HL-60/S4 treated with phorbol 12-myristate 13-acetate at 8.2 ng/mL for 4 days and 3 days (cell line): ENCODE measurements at regions not wholly inside any gene's neighbourhood (a gene's known extent, or its start where the extent isn't known, plus 50 kb on each side); places are given as distances from the start of the nearest gene placed in this dataset.

Experiments
- in situ Hi-C: fragments of 300-500 bp; cut with MboI; formaldehyde crosslinking; loops from 2 replicates; pipeline ENCODE4 v1.15.0; 2022; ENCODE audit warnings: low sequenced_read_pairs

DNA sequence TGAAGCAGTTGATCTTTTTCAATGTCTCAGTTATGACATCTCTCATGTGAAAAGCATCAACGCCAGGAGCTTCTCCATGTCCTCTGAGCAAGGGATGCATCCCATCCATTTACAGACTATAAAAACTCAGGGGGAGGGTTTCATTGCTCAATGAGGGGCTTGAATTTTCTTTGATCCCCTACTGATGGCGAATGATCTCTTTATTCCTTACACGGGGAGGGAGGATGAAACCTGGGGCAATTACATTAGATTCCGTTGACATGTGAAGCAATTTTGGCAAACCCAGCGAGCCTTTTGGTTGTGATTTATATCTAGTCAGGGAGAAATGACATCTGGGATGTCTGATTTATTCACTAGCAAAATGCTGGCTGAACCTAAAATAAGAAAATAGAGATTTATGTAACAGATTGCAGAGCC, 268.9 kb downstream of the HIVEP2 start:
- in situ Hi-C loops, result no loop called here

DNA sequence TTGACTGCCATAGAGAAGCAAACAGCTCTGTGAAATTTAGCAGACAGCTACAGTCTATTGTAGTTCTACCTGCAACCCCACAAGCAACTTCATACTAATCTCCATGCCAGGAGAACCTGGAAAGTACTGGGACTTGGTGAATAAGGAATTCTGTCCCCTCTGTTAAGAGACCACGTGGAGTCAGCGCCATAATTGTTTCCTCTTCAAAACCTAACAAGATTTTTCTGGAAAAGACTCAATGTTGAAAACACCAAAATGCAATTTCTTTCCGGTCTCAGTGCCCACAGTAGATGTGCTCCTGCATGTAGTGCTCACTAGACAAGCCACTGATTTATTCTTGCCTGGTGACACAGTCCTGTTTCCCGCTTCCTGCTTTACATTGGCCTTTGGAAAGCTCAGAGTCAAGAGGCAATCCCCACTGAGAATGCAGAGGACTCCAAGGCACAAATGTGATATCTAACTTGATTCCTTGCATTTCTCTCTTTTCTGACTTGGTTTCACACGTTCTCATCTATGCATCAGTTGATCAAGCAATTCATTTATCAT, 268.3 kb downstream of the HIVEP2 start:
- in situ Hi-C loops, result no loop called here

DNA sequence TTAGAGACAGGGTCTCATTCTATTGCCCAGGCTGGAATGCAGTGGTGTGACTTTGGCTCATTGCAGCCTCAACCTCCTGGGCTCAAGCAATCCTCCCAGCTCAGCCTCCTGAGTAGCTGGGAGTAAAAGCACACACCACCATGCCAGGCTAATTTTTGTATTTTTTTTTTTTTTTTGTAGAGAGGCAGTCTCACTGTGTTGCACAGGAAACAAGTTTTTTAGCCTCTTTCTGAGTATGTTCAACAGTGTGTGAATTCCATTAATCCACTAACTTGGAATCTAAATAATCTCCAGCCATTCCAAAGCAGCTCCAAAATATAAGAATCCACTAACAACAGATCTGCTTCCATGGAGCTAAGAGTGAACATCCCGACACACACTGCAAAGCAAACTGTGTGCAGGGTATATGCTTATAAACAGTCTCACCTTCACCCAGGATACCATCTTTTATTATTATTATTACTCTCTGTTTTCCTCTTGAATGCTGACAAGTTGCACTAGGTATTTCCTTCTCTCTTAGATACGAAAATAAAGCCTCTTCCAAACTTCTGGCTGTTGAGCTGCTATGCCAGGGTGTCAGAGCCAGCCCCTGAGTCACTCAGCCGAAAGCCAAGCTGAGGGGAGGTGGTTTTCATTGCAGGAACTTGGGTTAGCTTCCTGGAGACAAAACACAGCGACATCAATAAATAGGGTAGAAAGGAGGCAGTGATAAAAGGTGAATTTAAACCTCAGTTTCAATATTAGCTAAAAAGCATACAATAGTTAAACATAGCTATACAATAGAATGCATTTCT, 264.9 kb downstream of the HIVEP2 start:
- in situ Hi-C loops, result loop anchor here (10.0 kb wide), 1 partner anchor 735 kb away; no protein-coding TSS in a partner anchor

DNA sequence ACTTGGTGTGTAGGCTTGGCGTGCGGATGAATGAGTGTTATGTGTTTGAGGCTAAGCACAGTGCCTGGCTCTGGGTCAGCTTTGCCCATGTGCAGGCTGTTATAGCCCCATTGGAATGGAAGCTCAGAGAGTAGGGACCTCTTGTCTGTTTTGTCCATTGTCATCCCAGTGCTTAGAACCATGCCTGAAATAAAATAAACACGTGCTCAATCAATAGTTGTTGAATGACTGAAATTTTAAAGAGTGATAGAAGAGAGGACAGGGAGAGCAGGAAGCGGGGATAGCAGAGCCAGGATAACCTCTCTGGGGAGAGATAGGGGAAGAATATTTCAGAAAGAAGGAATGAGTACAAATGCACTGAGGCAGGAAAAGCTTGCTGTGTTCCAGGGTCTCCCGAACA, 263.9 kb downstream of the HIVEP2 start:
- in situ Hi-C loops, result loop anchor here (10.0 kb wide), 1 partner anchor 734 kb away; no protein-coding TSS in a partner anchor

DNA sequence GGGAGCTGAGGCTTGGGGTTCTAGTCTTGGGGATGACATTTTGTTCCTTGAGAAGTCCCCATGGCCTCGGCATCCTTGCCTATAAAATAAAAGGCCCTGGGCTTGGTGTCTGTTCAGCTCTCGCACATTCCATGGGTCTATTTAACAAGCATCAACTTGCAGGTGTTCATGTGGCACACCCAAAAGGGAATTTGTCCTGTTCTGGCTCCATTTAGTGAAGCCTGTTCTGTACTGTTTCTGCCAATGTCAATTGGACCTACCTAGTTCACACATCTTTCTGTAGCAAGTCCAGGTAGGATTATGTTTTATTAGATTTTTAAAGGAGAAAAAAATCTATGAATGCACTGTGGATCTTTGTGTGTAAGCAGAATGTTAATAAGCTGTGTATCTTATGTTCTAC, 262.0 kb downstream of the HIVEP2 start:
- in situ Hi-C loops, result loop anchor here (10.0 kb wide), 1 partner anchor 732 kb away; no protein-coding TSS in a partner anchor

DNA sequence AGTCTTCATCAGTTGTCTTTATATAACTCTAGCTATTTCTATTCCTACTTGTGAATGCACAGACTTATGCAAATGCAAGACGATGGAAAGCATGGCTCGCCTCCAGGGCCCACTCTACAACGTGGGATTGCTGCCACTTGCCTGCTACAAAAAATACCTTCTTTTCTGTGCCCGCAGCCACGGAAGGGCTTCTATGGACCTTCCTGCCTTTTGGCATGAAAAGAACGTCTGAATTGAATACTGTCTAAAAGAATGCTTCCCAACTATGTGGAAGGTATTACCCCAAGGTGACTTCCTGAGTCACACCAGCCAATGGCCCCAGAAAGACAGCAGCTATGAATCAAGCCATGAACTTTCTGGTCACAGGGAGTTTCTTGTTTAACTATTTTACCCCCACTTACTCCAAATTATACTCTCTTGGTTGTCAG, 261.2 kb downstream of the HIVEP2 start:
- in situ Hi-C loops, result loop anchor here (10.0 kb wide), 1 partner anchor 731 kb away; no protein-coding TSS in a partner anchor

DNA sequence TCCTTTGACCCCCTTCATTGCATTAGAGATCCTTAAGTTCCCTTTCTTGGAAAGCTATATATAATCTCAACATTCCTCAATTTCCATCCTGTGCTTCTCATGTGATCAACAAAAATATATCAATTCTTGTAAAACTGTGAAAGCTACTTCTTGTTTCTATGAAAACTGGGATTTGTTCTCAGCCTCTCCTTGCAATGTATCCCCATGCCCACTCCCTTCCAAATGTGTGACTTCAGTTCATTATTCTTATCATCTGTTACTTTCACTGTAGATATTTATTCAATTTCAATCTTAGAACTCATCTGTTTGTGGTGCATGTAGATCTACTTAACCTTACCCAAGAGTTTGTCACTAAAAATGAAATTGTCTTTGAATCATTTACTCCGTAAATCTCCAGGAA, 260.6 kb downstream of the HIVEP2 start:
- in situ Hi-C loops, result loop anchor here (10.0 kb wide), 1 partner anchor 730 kb away; no protein-coding TSS in a partner anchor

DNA sequence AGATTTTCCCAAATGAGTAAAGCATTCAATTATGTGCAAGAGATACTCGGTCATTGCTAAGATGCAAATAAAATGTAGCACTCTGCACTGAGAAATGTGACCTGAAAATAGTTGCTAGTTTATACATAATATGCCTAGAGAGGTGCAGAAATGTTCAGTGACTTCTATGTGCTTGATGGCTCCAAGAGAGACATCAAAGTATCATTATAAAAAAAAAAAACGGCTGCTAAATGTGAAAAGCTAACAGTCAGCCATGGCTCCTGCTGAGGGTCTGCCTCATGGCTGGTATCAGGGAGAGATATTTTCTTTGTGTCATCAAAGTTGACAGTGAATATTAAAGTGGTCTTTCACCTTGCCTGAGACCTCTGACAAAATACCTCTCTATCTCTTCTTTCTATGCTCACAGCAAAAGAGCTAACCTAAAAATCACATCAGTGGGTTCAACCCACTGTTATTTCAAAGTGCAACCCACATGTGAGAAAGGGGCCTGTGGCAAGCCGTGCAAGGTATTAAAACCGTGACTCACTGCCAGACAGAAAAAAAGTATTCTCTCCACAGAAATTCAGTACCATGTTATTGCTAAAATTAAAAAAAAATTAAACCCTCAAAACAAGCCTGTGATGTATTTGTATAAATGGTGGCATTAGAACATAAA, 259.0 kb downstream of the HIVEP2 start:
- in situ Hi-C loops, result loop anchor here (10.0 kb wide), 1 partner anchor 729 kb away; no protein-coding TSS in a partner anchor

DNA sequence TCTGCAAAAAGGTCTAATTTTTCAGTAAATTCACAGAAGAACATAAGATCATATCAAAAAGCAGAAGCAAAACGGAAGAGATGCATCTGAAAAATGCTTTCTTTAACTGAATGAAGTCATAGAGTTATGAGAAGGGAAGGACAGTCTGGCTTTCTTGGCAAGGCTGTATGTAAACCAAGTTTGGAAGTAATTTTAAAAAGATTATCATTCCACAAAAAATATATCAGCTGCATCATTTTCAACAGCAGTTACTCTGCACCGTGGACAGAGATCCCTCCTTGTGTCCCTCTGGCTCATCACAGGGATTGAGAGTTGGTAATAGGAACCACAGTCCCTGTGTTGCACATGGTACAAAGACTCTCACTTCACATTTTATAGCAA, 258.5 kb downstream of the HIVEP2 start:
- in situ Hi-C loops, result loop anchor here (10.0 kb wide), 1 partner anchor 728 kb away; no protein-coding TSS in a partner anchor

DNA sequence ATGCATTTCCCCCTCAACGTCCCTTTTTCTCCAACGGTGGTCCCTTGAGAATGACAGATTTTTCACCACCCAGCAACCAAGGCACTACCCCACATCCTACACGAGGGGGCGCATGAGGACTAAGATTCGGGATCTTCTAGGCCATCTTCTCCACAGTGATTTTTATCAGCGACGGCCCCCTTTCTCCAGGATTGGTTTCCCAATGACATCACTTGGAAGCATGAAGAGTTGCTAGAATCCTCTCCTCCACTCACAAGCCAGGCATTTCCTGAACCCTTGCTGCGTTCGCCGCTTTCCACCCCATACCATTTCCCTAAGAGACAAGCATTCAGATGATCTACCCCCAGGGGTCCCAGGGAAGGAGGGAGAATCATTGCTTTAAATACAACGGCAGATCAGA, 252.0 kb downstream of the HIVEP2 start:
- in situ Hi-C loops, result loop anchor here (10.0 kb wide), 1 partner anchor 332 kb away; no protein-coding TSS in a partner anchor

DNA sequence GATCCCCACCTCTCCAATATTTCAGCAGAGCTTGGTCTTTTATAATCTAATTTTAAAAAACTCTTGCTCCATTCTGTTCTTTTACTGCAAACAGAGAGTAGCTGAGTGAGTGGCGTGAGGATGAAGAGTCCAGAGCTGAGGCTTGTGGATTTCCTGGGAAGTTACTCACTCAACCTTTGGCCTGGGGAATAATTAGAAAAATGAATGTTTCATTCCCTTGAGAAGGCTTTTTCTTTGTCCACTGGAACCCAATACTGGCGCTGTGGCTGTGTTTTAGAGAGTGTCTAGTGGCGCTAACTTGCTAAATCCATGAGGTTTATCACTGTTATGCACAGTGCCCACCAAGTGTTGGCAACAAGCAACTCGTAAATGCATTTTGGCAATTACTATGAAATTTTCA, 251.5 kb downstream of the HIVEP2 start:
- in situ Hi-C loops, result loop anchor here (10.0 kb wide), 1 partner anchor 331 kb away; no protein-coding TSS in a partner anchor

DNA sequence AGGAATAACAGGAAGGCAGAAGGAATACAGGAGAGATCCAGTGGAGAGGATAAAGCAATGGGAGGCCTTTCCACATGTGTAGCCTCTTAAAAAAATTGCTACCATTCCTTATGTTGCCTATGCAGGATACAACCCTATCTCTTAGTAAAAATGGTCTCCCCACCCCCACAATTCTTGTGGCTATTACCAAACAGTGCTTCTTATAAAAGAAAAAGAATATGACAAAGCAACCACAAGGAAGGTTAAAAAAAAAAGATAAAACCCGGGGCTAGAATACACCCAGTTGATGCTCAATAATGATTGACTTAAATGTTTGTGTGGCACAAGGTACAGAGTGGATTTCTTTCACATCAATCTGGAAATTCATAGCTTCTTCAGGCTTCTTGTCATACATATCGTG, 250.9 kb downstream of the HIVEP2 start:
- in situ Hi-C loops, result loop anchor here (10.0 kb wide), 1 partner anchor 331 kb away; no protein-coding TSS in a partner anchor

DNA sequence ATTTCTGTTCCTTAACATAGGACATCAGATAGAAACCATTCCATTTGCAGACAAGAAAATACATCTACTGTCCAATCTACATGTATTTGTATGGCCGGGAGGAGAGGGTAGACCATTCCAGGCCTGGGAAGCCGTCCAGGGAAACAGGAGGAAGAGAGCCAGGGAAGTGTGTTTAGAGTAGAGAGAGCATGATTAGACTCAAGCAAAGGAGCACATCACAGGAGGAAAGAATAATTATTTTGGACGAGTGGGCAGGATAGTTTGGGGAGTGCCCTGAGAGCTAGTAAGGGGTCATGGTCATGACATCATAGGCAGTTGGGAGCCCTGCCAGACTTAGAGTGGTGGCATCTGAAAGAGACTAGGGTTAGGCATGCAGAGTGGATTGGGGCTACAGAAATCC, 250.0 kb downstream of the HIVEP2 start:
- in situ Hi-C loops, result loop anchor here (10.0 kb wide), 1 partner anchor 330 kb away; no protein-coding TSS in a partner anchor

DNA sequence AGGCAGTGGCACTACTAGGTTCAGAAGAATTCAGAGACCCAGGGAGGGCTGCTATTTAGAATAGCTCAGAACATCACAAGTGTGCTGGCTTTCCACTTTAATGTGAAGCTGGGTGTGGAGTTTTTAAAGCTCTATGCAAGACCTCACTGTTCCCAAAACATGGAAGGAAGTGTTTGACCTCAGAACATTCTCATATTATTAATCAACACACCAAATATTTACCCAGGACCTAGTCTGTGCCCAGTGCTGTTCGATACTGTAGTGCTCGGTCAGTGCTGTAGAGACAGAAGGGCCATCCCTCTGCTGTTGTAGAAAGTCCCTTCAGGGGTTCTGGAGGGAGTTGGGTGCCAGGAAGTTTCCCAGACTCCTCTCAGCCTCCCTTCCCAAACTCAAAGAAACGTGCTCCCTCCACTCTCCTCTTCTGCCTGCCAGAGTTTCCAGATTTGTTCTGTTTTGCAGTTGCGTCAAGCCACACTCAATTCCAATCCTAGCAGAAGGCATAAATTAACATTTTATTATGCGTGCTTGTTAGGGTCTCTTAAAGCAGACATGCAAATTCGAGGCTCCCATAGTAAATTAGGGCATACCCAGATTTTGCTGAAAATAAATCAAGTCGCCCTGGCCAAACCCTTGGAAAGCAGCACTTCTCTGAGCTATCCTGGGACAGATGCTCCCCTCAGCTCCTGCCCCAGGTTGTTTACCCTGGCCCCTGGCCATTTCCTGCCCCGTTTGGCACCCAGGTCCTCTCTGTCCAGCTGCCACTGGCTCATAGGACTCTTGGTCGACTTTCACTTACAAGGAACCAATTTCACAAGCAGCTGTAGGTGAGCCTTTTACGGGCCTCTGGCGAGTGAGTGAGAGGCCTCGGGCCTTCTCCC, 248.6 kb downstream of the HIVEP2 start:
- in situ Hi-C loops, result loop anchor here (10.0 kb wide), 1 partner anchor 328 kb away; no protein-coding TSS in a partner anchor

DNA sequence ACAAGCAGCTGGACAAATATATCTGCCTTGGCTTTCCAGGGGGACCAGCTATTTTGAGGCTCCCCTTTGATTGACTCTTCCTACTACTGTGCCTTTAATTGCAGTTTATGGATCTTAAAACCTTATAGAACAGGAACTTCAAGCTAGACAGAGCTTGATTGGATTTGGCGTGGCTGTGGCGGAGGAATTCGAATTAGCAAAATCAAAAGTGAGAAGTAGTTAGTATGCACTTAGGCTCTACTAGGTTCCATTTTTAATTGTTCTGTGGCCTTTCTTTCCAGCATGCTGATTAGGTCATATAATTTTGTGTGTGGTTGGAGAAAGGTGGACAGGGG, 248.0 kb downstream of the HIVEP2 start:
- in situ Hi-C loops, result loop anchor here (10.0 kb wide), 1 partner anchor 328 kb away; no protein-coding TSS in a partner anchor

DNA sequence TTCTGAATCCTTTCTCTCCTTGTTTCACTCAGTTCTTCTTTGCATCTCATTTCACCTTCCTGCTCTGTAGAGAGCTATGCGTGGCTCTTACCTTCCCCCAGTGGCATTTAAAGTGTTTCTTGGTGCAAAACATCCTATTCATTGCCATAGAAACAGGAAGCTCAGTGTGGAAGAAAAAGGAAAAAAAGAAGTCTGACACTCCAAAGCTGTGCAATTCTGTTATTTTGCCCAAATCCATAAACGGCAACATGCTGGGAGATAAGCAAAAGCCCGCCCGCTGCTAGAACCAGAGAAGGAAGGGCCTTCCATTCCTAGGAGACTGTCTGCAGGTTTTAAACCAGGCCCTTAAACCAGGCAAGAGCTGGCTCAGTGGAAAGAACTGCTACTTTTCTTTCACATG, 247.1 kb downstream of the HIVEP2 start:
- in situ Hi-C loops, result loop anchor here (10.0 kb wide), 1 partner anchor 327 kb away; no protein-coding TSS in a partner anchor

DNA sequence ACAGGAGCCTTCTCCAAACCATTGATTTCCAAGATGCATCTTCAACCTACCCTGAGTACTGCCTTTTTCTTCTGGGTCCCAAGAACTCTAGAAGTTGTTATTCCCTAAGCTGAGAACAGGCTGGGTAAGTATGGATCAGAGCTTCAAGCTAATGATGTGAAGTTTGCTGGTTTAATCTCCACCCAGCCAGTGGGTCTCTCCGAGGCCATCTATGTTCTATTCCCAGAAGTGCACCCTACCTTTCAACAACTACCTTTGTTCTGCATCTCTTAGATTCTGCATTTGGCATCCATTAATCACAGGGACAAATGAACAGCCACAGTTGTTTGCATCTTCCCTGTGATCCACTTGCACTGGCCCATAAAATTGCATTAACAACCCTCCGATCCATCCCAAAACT, 246.2 kb downstream of the HIVEP2 start:
- in situ Hi-C loops, result loop anchor here (10.0 kb wide), 1 partner anchor 326 kb away; no protein-coding TSS in a partner anchor

DNA sequence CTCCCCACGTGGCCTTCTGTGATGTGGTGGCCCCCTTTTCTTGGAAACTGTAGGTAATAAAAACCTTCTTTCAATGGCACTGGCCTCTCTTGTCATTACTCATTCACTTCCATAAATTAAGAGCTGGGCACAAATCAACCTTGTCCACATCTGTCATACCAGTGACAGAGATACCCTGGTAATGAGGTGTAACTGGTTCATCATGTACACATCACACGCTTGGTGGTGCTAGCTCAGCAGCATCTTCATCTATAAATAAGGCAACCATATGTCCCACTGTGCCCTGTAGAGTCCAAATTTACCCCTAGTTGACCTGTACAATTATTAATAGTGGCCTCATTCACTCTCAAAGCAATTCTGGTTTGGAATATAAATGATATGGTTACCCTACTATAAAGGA, 245.6 kb downstream of the HIVEP2 start:
- in situ Hi-C loops, result loop anchor here (10.0 kb wide), 1 partner anchor 325 kb away; no protein-coding TSS in a partner anchor

DNA sequence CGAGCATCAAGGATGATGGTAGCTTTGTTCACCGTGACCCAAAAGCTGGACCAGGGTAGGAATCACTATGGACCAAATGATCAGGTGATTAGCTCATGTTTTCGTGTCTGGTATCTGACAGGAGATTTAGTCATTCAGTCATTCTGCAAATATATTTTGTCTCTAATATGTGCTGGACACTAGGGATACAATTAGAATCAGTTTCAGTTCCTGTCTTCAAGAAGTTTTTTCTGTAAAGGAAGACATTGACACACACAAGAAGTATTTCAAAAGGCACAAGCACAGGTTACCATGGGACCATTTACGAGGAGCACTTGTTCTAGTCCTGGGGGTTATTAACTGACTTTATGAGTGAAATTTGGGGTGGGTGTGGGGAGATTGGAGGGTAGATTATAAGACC, 244.9 kb downstream of the HIVEP2 start:
- in situ Hi-C loops, result no loop called here

DNA sequence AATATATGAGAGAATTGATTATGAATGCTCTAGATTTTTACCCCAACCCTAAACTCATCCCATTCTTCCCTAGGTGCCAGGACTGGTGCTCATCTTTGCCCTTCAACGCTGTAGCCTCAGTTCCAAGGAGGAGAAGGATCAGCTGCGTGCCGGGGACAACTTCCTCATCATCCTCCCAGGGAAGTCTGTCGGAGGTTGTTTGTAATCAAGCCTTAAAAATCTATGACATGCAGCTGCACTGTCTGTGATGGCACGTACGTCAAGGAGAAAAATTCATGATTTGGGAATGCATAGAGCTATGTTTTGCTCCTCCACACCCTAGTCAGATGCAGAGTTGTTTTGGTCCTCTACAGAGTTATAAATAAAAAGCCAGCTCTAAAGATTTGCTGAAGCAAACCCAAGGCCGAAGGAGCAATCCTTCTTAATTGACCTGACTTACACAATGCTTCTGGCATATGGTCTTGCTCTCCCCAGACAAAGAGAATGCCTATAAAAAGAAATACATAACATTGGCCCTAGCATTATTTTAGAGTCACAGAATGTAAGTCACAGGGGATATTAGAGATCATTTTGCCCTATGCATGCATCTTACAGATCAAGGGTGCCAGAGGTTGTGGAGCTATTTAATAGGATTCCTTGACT, 244.2 kb downstream of the HIVEP2 start:
- in situ Hi-C loops, result no loop called here
